COLO668 (cell line): ENCODE measurements at regions not wholly inside any gene's neighbourhood (a gene's known extent, or its start where the extent isn't known, plus 50 kb on each side); places are given as distances from the start of the nearest gene placed in this dataset.

Experiments
- DNase-seq: peaks from one replicate; lab custom pipeline; 2025; ENCODE audit not compliant: unreplicated experiment; lab: John Stamatoyannopoulos, UW

DNA sequence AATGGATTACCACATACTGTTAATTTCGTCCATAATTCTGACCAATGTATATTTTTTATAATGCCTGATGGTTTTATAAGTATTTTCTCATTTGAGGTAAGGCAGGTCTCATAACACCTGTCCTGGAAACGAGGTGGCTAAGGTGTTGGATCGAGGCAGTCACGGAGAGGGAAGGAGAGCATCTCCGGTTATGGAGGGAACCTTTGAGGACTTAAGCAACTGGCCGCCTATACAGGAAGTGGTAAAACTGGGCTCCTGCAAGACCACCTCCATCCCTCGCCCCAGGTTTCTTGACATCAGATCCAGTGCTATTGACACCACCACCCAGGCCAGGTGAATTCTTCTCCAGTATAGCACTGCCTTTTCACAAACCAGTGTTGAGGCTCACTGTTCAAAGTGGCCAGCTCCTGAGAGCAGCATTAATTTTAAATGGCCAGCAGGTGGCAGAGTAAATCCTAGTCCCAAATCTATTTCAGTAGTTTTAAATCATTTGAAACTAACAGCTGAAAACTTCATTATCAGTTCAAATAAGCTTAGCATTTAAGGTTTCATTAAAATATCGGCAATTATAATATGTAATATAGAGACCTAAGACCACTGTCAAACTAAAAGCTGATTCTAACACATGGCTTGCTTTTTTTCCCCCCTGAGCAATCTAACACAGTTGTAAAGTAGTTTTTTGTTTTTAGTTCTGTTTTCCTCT is 100.8 kb downstream of the PPM1A start:
- peak; percentile 39 for DNase-seq

DNA sequence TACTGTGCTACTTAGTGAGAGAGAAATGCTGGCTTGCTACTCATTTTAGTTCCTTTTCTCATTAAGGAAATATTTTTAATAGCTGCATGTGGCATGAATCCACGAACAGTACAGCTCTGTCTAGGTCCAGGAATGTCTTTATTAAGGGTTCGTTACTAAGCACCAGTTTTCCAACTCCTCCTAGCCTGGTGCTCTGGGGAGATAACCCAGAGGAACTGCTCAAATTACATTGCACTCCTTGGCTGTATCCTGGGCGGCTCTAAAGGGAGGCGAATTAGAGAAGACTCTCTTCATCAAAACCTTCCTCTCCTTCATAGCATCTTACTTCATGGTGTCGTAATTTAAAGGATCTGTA is 101.3 kb downstream of the PPM1A start:
- DNase-seq = no peak

DNA sequence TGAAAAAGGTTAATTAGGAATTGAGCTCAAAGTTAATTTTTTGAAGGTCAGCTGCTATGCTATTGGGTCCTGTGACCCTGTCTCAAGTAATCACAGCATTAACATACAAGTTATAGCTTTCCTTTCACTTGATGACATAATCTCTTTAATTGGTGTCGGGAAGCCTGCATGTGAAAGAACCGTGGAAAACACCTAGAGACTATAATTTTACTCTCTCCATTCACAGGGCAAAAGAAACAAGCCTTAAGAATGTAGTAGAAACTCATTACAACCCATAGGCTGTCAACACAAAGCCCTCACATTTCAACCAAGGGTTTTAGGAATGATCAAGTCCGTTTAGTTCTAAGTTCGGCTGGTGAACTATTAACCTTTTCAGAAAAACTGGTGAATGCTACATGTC is 104.4 kb downstream of the PPM1A start:
- no peak for DNase-seq

DNA sequence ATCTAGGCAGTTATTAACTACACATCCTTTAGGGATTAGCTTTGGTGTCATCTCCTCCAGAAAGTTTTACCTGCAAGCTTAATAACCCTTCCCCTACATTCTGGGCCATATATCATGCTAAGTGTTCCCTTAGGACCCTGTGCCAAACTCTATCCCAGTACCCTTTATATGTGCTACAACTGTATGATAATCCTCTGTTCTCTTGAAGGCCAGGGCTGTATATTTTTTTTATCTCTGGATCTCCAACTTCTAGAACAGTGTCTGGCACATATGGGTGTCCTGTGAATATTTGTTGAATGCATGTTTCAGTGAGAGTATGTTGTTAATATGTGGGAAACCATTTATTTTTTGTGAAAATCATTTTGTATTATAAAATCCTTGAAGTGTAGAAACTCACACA is 106.7 kb downstream of the PPM1A start:
- no peak for DNase-seq

DNA sequence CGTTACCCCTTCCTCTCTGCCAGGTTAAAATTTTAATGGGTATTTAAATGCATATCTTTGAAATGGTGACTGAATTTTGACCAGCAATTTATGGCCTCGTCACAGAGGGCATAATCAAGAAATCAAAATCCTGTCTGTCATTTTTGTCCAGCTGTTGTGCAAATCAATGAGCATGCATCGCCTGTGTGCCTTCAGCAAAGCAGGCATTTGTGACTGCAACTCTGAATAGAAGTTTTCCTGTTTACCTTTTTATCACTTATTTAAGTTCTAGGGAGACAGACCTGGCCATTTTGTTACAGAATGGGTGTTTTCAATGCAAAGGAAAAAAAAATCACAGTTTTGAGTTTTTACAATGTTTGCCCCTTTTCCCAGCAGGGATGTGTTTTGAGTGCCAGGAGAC is 107.4 kb downstream of the PPM1A start:
- no peak for DNase-seq

DNA sequence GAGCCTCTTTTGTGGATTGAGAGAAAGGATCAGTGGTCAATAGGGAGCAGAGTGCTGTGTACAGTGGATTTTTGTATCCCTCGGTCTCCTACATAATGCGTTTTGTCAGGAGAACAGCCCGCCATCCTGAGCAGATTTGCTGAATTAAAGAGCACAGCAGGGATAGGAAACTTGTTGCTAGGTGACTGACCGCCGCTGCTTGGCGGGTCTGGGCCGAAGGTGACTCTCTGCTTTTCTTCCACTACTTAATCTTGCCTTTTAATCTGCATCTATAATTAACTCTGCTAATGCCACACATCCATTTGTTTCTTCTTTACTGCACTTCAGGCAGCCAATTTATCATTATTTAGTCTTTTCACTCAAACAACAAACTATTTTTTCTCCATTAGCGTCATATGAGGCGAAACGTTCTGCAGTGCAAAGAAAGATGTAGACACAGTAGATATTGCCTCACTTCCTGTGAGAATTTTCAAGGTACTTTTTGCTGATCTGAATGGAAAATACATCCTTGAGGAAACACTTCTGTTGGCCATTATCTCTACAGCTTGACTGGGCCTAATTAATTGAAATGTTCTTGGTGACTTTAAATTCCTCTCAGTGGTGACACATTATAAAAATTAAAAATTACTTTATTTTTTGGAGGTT is 108.0 kb downstream of the PPM1A start:
- DNase-seq = no peak

DNA sequence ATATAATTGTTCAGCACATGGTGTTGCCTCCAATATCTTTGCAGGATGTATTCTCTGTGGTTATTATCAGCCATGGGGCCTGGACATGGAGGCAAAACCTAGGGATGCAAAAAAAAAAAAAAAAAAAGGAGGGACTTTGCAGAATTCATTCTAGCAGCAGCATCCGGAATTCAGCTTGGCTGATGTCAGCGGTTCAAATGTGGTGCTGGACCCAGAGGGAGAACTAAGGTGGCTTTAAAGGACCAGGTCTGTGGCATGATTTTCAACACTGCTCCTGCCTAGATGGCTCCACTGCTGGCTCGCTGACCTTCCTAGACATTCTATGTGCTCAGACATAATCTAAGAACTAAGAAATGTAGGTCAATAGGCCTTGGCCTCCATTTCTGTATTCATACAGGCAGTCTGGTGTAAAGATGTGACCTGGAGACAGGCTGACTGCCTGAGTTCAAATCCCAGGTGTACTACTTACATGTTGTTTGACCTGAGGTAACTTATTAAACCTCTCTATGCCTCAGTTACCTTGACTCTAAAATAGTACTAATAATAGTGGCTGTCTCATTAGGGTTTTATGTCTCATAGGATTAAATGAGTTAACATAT is 108.6 kb downstream of the PPM1A start:
- no peak for DNase-seq

DNA sequence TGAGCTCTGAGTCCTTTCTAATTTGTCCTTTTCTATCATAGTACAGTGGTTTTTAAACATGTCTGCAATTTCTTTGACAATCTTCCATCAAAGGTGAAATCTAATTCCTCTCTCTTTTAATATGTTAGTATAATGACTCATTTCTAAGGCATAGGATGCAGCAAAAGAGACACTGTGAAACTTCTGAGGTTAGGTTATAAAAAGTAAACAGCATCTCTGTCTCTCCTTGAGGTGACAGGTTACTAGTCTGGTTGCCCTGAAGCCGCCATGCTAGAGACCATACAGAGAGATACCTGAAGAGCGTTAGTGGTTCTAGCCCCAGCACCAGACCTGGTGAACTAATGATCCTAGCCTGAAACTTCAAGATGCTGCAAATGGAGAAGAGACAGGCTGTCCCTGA is 114.3 kb downstream of the PPM1A start:
- DNase-seq = no peak

DNA sequence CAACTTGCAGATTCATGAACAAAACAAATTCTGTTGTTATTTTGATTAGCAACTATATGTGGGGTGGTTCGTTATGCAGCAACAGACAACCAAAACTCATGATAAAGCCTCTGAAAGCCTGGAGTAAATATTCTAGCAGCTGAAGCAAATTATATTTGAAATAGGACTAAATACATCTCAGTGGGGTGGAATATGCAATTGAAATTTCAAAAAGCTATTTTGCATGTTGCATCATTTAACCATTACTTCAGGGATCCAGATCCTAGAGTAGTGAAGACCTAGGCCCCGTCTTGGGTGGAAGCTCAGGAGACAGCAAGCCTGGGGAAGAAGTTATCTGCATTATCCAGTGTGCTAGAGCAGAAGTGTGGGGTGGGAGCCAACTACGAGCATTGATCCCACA is 114.7 kb downstream of the PPM1A start:
- DNase-seq = no peak

DNA sequence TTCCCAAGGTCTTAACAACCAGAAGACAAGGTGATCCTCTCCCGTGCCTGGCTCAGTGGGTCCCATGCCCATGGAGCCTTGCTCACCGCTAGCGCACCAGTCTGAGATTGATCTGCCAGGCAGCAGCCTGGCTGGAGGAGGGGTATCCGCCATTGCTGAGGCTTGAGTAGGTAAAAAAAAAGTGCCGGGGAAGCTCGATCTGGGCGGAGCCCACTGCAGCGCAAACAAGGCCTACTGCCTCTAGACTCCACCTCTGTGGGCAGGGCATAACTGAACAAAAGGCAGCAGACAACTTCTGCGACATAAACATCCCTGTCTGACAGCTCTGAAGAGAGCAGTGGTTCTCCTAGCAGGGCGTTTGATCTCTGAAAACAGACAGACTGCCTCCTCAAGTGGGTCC is 104.0 kb downstream of the C14orf39 start:
- no peak for DNase-seq
